GM19351 (cell line): ENCODE measurements at regions not wholly inside any gene's neighbourhood (a gene's known extent, or its start where the extent isn't known, plus 50 kb on each side); places are given as distances from the start of the nearest gene placed in this dataset.
"Not testable (repeated sequence)": the region's sequence is repeated elsewhere in the genome, so short reads cannot be mapped to it uniquely, and the experiment has no call there.

Experiments used
- ATAC-seq: cut with Tn5 transposase; IDR thresholded peaks from one replicate; pipeline ENCODE4 v1.9.1; 2021; ENCODE audit warnings: mild to moderate bottlenecking, moderate library complexity; ENCODE audit not compliant: unreplicated experiment

DNA sequence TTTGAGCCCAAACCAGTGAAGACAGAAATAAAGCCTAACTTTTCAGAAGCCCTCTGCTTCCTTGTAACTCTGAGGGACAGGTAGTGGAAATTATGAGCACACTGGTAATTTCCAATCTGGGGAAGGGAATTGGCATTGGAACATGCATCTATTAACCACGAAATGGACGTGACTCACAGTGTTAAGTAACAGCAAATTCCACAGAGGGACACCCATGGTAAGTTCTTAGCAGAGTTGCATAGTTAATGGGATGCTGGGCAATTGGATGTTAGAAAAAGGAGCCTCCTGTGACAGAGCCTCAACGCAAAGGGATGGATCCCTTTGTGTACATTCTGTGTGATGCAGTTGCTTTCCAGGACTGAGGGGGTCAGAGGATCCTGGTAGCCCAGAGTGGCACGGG is 168.6 kb downstream of the SEMA6D start:
- ATAC-seq = no peak

DNA sequence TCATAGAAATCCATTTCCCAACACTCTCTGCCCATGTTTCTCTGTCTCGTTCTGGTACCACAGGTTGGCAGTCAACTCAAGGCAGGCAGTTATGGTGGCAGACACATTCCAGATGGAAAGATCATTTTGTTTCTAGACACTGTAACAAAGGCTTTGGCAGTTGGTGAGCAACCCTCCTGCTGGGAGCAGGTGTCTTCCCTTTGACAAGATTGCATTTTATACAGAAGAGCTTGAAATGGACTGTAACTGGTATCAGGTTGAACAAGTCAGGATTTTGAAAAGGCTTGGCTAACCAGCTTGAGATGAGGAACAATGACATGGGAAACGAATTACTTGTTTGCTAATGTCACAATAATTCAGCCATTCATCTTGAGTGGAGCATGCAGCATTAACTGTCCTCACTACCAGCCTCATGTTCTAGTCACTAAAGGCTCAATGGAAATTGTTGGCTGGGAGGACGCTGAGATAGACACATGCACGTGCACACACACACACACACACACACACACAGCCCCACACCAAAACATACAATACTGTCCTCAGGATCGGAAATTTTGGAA is 170.0 kb downstream of the SEMA6D start:
- no peak for ATAC-seq

DNA sequence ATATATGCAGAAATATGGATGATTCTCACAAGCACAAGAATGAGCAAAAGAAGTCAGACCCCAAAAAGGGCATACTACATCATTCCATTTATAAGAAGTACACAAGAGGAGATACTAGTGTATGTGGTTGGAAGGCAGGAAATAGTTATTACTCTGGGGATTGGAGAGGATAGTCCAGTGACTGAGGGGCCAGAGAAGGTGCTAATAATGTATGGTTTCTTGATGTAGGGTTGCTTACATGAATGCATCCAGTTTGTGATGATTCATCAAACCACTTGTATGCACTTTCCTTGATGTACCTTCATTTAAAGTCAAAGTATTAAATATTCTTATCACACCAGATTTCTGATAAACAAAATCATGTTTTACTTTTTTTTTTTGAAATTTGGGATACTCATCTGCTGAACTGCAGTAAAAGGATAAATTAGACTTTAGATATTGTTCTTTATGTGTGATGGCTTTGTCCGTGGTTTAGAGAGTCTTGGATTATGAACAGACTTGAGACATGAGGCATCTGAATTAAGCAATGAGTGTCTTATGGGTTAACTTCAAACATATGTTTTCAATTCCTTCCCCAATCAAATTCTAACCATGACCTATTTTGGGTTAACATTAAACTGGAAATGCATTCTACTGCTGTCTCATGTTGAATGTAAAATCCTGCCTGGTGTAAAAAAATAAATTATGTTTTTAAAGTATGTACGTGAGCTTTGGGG is 171.2 kb downstream of the SEMA6D start:
- no peak for ATAC-seq

DNA sequence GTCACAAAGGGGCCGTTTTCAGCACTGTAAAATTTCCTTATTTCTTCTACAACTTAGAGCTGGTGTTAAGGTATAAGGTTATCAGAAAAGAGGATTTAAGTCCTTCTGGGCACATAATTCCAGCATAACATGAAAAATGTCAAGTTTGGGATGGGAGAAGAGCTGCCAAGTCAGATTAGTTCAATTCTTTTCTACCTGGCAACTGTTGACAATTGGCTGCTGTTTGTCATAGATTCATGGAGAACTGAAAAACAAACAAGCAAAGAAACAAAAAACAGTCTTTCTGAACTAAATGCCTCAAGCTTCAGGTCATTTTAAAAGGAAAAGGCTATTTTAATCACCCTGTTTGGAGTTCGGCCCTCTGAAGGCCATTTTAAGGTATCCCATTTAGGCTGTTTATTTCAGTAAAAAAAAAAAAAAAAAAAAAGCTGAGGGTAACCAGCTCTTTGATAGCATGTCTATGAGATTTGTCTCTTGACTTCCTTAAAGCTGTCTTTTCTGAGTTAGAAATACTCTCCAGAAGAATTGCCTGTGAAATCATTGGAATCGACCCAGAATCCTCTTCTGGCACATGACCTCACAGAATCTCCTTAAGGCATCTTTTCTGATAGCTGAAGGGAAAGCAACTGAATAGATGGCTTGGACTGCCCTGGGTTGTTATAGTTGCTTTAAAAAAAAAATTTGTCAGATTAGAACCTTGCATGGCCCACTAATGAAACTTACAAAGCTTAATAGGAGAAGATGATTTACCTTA is 173.3 kb downstream of the SEMA6D start:
- ATAC-seq = no peak

DNA sequence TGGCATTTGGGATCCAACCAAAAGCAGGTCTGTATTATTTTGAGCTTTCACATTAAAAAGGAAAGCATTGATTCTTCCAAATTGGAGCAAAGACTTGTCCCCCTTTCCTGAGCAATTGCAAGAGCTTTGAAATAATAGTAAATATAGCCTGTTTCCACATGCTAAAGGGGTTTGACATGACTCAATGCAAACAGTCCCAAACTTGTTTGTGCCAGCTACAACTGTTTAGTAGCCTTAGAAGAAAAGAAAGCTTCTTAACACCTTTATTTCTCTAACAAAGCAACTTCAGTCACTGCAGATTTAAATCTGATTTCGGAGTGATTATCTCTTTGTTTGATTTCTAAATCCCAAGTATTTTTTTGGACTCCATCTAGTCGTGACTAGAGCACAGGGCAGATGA is 180.2 kb downstream of the SEMA6D start:
- no peak for ATAC-seq

GRCh38 chr15:47900751-47901150 is 183.4 kb downstream of the SEMA6D start:
- ATAC-seq = no peak

GRCh38 chr15:47903368-47903767 is 186.1 kb downstream of the SEMA6D start:
- no peak for ATAC-seq

- no peak for ATAC-seq
Measured at GRCh38 chr15:47908486-47908885, 191.2 kb downstream of the SEMA6D start.

- no peak for ATAC-seq
Measured at GRCh38 chr15:47908950-47909670, 191.8 kb downstream of the SEMA6D start.

DNA sequence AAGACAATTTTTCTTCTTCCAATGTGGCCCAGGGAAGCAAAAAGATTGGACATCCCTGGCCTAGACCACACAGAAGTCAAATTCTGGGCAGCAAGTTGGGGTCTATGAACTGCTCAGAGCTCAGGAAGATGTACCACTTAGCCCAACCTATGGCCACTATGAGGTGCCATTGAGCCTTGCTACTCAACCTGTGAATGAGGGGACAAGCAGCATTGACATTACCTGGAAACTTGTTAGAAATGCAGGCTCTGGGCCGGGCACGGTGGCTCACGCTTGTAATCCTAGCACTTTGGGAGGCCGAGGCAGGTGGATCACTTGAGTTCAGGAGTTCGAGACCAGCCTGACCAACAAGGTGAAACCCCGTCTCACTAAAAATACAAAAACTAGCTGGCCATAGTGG is 195.6 kb downstream of the SEMA6D start:
- ATAC-seq = not testable (repeated sequence)

- no peak for ATAC-seq
Measured at GRCh38 chr15:47917881-47918280, 200.6 kb downstream of the SEMA6D start.

GRCh38 chr15:47918877-47919276 is 201.6 kb downstream of the SEMA6D start:
- ATAC-seq = no peak

- ATAC-seq = no peak
Measured at GRCh38 chr15:47924381-47924780, 196.4 kb upstream of the SLC24A5 start.

DNA sequence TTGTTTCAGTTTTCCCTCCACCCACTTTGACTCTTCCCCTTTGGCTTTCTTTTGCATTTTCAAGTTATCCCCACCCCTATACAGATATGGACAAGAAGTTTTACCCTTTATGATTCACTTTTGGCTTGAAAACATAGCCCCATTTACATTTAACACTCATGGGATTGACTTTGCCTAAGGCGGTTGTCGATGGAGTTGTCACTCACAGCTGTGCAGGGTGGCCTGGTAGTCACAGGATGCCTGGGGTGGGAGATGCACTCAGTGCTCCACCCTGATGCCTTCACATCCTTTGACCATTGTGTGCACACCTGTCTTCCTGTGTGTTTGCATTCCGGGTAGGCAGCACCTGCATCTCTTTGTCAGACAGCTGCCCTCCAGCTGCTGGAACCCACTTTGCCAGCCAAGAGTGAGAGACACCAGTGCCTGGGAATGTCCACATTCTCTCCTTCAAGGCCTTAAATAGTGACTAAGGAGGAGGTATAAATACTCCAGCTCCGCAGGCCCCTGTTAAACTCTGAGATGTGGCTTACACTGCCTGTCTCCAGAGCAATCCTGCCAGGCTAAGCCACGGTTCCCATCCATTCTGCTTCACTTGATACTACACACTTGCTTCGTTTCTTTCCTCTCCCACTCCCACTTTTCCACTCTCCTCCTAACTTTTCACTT is 191.5 kb upstream of the SLC24A5 start:
- ATAC-seq = no peak

DNA sequence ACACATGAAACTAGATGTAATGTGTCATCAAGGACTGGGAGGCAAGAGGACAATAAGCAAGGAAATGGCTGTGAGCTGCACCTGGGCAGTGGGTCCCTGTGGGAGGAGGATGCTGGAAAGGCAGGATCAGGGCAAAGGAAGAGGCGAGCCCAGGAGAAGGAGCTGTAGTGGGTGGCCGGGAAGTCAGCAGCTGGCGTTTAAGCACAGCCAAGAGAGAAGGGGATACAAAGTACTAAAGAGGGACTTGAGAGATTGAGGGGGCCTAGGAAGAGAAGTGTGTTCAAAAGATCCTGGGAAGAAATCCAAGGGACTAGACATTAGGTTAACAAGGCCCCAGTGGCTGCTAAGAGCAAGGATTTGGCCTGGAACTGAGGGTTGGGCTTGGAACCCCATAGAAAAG is 188.5 kb upstream of the SLC24A5 start:
- ATAC-seq = no peak

GRCh38 chr15:47932951-47933641 is 187.7 kb upstream of the SLC24A5 start:
- no peak for ATAC-seq

- no peak for ATAC-seq
Measured at GRCh38 chr15:47933865-47934264, 186.9 kb upstream of the SLC24A5 start.

DNA sequence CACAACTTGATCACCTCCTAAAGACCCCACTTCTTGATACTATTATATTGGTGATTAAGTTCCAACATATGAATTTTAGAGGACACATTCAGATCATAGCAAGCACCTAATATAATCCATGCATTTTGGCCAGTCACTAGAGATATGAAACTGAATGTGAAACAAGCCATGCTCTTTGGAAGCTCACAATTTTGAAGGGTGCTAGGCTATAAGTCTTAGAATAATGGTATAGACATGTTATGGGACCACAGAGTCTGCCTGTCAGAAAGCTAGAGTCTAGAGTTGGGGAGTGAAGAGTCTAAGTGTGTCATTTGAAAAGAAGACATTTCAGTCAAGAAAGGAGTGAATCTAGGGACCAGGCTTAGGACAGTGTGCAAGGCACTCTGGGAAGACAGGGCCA is 186.4 kb upstream of the SLC24A5 start:
- no peak for ATAC-seq

DNA sequence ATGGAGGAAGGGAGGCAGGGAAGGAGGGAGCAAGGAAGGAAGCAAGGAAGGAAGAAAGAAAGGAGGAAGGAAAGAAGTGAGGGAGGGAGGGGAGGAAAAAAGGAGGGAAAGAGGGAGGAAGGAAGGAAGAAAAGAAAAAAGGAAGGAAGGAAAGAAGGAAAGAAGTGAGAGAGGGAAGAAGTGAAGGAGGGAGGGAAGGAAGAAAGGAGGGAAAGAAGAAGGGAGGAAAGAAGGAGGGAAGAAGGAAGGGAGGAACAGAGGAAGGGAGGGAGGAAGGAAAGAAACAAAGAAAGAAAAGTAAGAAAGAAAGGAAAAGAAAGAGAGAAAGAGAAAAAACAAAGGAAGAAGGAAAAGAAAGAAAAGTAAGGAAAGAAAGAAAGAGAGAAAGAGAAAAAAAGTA is 183.0 kb upstream of the SLC24A5 start:
- ATAC-seq = no peak

GRCh38 chr15:47944637-47945288 is 176.0 kb upstream of the SLC24A5 start:
- no peak for ATAC-seq
